CD4-positive, alpha-beta T cell treated with Interleukin-1 beta for 1 hour (primary cell): ENCODE measurements at regions not wholly inside any gene's neighbourhood (a gene's known extent, or its start where the extent isn't known, plus 50 kb on each side); places are given as distances from the start of the nearest gene placed in this dataset.

ENCODE experiments used
- DNase-seq, 2 donors: peaks; one replicate each; pipeline ENCODE4 v3.0.0-alpha.2; 2020 to 2022

- no peak for DNase-seq
Measured at GRCh38 chr2:19675856-19676460, 225.8 kb downstream of the TTC32 start.

GRCh38 chr2:19675003-19675629 is 226.7 kb downstream of the TTC32 start:
- DNase-seq: no peak

DNA sequence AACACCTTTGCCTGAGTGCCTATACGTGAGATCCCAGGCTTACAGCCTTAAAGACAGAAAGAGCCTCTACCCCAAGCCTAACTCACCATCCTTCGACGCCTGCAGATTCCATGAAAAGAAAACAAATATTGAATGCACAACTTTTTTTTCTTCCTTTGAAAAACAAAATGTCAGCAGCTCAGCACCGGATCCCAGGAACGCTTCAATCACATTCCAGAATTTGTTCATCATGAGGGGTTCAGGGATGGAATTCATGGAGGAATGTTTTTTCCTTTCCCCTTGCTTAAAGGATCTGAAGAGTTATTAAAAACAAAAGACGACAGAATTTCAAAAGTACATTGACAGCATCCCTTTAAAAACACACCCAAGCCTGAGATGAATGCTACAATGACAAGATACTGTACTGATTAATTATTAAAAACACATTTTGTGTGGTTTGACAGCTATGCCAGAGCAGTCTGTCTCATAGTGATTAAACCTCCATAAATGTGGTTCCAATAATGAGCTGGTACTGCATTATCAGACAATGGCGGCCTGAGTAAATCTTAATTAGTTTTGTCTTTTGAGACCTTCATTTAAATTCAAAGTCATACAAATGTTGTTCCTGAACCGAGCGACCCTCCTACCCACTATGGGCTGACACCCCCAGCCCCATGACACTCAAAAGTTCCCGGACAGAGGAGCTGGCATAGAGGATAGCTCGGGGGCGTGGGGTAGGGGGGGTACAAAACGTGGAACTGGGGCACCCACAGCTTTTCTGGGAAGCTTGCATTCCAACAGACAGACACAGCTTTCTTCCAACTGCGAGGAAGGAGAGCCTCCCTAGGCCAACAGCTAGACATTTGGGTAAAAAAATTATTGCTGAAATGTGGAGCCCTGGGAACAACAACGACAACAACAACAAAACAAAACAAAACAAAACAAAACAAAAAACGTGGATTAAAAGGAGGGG is 227.5 kb downstream of the TTC32 start:
- DNase-seq: no peak

- DNase-seq: no peak
Measured at GRCh38 chr2:19673213-19673791, 228.5 kb downstream of the TTC32 start.

DNA sequence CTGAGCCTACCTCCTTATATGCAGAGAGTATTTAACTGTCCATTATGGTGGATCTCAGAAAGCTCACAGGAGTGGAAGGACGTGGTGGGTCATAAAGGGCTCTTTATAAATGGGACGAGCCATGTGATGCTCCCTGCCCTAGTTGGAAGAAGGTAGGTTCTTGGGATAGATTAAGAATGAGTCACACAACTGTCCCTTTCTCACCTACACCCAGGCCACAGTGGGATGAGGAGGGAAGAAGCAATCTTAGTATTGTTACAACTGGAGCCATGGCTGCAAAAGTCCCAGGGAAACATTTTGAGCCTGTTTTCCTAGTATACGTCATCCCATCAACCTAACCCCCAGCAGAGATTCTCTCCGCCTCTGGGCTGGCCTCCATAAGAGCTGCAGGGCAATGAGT is 229.9 kb downstream of the TTC32 start:
- no peak for DNase-seq

GRCh38 chr2:19671311-19671710 is 230.5 kb downstream of the TTC32 start:
- DNase-seq: no peak

GRCh38 chr2:19670303-19670702 is 231.5 kb downstream of the TTC32 start:
- no peak for DNase-seq

- DNase-seq: no peak
Measured at GRCh38 chr2:19669559-19669958, 232.2 kb downstream of the TTC32 start.

- DNase-seq: no peak
Measured at GRCh38 chr2:19669126-19669525, 232.7 kb downstream of the TTC32 start.

DNA sequence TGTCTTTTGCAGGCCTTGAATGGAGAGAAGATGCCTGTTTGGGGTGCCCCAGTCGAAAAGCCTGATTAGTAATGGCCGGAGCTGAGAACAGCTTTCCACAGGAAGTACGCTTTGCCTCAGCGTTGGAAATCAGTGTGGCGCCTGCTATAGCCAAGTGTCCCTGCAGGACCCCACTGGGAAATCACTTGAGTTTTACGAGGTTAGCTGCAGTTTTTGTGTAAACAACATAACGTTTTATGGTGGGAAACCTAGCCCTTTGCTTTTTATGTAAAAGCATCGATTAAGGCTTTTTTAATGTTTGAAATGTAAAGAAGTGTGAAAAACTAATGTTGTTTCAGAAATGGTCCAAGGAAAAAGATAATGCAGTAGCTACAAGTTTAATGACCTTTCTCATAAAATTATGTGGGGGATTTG is 234.2 kb downstream of the TTC32 start:
- no peak for DNase-seq

DNA sequence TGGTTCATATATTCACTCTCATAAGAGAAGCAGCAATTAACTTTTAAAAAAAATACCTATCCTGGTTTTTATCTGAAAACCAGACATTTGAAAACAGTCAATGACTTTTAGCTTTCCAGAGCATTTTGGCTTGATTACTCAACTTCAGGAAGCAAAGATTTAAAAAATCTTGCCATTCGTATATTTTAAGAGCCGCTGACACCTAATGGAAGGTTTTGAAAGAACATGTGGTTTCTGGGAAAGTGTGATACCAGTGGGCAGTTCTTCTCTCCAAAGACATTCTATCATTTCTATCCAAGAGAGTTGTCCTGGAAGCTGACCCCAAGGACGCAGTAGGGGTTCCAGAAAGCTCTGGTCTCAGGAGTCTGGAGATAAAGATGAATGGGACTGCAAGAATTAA is 234.7 kb downstream of the TTC32 start:
- DNase-seq: no peak

- no peak for DNase-seq
Measured at GRCh38 chr2:19664646-19665045, 237.1 kb downstream of the TTC32 start.

GRCh38 chr2:19659024-19659792 is 242.6 kb downstream of the TTC32 start:
- DNase-seq: no peak

GRCh38 chr2:19656011-19656410 is 245.8 kb downstream of the TTC32 start:
- no peak for DNase-seq

DNA sequence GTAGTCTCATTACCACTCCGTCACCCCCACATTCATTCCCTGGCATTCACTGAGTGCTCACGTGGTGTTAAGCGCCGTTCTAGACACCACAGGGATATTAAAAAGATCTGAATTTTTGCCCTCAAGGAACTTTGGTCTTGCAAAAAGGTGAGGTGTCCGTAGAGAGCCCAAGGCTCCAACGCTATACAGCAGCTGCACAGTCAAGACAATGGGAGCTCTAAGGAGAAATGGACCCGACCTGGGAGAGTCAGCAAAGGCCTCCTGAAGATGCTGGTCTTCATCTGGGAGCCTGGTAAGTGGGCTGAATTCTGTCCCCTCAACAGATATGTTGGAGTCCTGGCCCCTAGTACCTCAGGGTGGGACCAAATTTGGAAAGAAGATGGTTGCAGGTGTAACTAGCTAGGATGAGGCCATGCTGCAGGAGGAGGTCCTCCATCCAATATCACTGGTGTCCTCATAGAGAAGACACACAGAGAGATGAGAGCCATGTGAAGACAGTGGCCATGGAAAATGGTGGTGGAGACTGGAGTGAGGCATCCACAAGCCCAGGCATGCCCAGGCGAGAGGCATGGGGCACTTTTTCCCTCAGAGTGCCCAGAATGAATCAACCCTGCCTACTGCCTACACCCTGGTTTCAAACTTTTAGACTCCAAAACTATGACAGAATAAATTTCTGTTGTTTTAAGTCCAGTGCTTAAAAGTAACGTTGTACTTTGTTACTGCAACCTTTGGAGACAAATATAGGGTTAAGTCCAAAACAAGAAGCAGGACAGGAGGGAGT is 247.3 kb downstream of the TTC32 start:
- no peak for DNase-seq

DNA sequence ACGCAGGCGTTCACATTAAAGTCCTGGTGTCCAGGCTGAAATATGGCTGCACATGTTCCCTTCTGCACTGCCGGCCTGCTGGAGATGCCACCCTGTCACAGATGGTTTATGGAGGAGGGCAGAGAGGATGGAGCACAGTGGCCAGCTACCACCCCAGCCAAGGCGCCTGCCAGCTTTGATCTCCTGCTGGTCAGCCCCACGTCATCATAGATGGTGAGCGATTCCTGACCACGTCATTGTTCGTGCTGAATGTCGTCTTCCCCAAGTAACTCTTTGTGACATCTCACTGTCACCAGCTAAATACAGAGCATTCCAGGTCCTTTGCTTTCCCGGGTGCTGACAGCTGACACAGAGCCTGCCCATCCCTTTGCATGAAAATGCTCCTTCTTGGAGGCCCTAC is 248.3 kb downstream of the TTC32 start:
- DNase-seq: no peak

DNA sequence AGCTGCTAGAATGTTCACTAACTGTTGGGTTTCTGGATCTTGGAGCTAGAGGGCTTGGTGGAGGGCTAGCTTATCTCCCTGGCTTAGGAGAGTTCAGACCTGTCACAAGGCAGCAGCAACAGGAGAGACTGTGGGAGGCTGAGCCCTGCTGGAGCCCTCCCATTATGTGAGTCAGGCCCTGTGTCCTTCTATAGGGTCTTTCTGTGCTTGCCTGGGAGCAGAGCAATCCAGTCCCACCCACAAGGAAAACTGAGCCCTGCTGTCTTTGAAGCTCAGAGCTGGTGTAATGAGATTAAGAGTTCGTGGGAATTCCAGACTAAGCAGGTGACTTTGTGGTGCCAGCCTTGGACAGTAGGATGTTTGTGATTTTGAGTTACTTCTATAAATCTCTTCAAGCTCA is 249.0 kb downstream of the TTC32 start:
- no peak for DNase-seq

DNA sequence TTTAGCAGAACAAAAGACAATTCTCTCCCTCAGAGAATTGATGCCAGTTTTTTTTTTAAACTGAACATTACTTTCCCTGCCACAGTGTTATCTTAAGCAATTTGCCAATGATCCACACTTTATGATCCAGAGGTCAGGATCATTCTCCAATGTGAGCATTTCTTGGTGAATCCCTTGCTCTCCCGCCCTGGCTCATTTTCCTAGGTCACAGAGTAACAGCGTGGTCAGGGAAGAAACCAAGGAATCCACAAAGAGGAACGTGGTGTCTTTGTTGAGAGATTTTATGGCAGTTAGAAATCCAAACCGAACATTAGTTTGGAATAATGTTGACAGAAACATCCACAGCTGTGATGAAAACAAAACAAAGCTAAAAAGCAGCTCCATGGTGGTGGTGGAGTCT is 250.3 kb downstream of the TTC32 start:
- no peak for DNase-seq

GRCh38 chr2:19649785-19650380 is 251.9 kb downstream of the TTC32 start:
- DNase-seq: no peak

DNA sequence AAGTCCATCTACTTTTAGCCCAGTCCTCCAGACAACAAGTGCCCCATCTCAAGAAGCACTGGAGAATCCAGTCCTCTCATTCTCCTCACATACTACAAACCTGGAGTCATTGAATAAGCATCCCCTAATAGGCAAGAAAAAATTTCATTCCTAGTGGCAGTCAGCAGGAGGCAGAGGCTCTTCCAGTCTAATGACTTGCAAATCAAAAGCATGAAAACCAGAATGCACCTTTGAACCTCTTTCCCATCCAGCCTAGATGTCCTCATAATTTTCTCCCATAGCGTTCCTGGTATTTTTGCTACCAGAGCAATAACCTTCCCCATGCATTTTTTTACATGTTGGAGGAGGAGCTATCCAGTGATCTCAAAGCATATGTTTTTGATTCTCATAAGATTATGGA is 252.6 kb downstream of the TTC32 start:
- no peak for DNase-seq

DNA sequence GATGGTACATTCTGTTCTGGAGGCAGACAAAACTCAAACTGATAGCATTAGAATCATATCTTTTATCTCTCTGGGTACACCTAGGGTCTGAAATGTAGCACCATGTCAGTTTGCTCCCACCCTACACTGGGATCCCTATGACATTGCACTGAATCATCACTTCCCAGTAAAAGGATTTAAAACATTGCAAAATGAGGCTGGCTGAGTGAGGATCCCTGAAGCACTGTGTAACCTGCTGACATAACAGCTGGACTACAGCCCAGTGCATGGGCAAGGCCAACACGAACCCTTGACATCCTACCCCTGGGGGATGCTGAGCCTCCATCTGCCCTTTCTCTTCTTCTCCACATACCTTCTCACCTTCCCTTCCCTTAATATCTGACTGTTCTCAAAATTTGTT is 253.2 kb downstream of the TTC32 start:
- DNase-seq: no peak

- DNase-seq: no peak
Measured at GRCh38 chr2:19646987-19647386, 254.8 kb downstream of the TTC32 start.
